GM13977 (cell line): ENCODE measurements at regions not wholly inside any gene's neighbourhood (a gene's known extent, or its start where the extent isn't known, plus 50 kb on each side); places are given as distances from the start of the nearest gene placed in this dataset.

ENCODE experiments used
- DNase-seq: peaks from one replicate; pipeline ENCODE4 v3.0.0; 2012; ENCODE audit warnings: low spot score
- CTCF ChIP-seq: IDR thresholded peaks from 2 replicates; pipeline ENCODE4 v1.5.1; 2012; ENCODE audit warnings: mild to moderate bottlenecking, control low read depth; ENCODE audit not compliant: insufficient read depth; ENCODE audit errors: extremely low read depth, missing control alignments
- in situ Hi-C: fragments of 300-500 bp; cut with MboI; formaldehyde crosslinking; loops from one replicate; pipeline ENCODE4 v1.12.0; 2022; ENCODE audit warnings: low sequenced_read_pairs, low pct_unique_long_range_greater_than_20kb, mixed read lengths, inconsistent platforms; ENCODE audit not compliant: unreplicated experiment

- in situ Hi-C loops, result no loop called here
- DNase-seq, result no peak
- no peak for TF ChIP-seq CTCF
These were observed 411.0 kb downstream of the MED10 start for GRCh38 chr5:5967373-5967772.

GRCh38 chr5:5965132-5965531 lies 413.2 kb downstream of the MED10 start:
- DNase-seq, result no peak
- no peak for TF ChIP-seq CTCF
- in situ Hi-C loops, result no loop called here

- in situ Hi-C loops, result no loop called here
- no peak for DNase-seq
- no peak for TF ChIP-seq CTCF
These were observed 414.0 kb downstream of the MED10 start for GRCh38 chr5:5964347-5964746.

GRCh38 chr5:5957737-5958136 lies 420.6 kb downstream of the MED10 start:
- no peak for DNase-seq
- in situ Hi-C loops, result no loop called here
- no peak for TF ChIP-seq CTCF

- DNase-seq, result no peak
- TF ChIP-seq CTCF, result no peak
- in situ Hi-C loops, result no loop called here
These were observed 424.1 kb downstream of the MED10 start for GRCh38 chr5:5954275-5954598.

- no peak for TF ChIP-seq CTCF
- no peak for DNase-seq
- in situ Hi-C loops, result no loop called here
These were observed 424.6 kb downstream of the MED10 start for GRCh38 chr5:5953584-5954274.

- in situ Hi-C loops, result no loop called here
- no peak for TF ChIP-seq CTCF
- DNase-seq, result no peak
These were observed 426.4 kb downstream of the MED10 start for GRCh38 chr5:5951953-5952352.
